WTC11 (cell line): ENCODE measurements at regions not wholly inside any gene's neighbourhood (a gene's known extent, or its start where the extent isn't known, plus 50 kb on each side); places are given as distances from the start of the nearest gene placed in this dataset.

Source experiments
- ATAC-seq: fragments of 200-7000 bp; cut with Tn5 transposase; 2 replicates; pipeline ENCODE4 v1.10.0; 2021; ENCODE audit warnings: mild to moderate bottlenecking, moderate library complexity
- CTCF ChIA-PET: fragments of 300-600 bp; sonication (Branson Sonifier 250); formaldehyde crosslinking; loops from one replicate; lab custom pipeline; 2021; ENCODE audit warnings: antibody characterized with exemption; lab: Charles Lee
- POLR2A ChIA-PET: fragments of 350-600 bp; sonication (Branson Sonifier 250); formaldehyde crosslinking; loops from one replicate; lab custom pipeline; 2021; ENCODE audit warnings: antibody characterized with exemption; lab: Charles Lee
- DNase-seq: peaks from one replicate; pipeline ENCODE4 v3.0.0; 2021; ENCODE audit warnings: low spot score
- H3K27ac Mint-ChIP-seq: 2 replicates; pipeline ENCODE4 v1.8.0; 2021; ENCODE audit warnings: mixed read lengths
- H3K27me3 Mint-ChIP-seq: 2 replicates; pipeline ENCODE4 v1.8.0; 2021; ENCODE audit warnings: low read depth, mild to moderate bottlenecking, moderate library complexity, mixed read lengths
- H3K36me3 Mint-ChIP-seq: 2 replicates; pipeline ENCODE4 v1.8.0; 2021; ENCODE audit warnings: mixed read lengths
- H3K4me1 Mint-ChIP-seq: 2 replicates; pipeline ENCODE4 v1.8.0; 2022; ENCODE audit warnings: mixed read lengths
- H3K4me3 Mint-ChIP-seq: 2 replicates; pipeline ENCODE4 v1.8.0; 2021; ENCODE audit warnings: mild to moderate bottlenecking, moderate library complexity, mixed read lengths
- H3K9me3 Mint-ChIP-seq: 2 replicates; pipeline ENCODE4 v1.8.0; 2021; ENCODE audit warnings: mixed read lengths
- AFF4 ChIP-seq: sonication (generic); formaldehyde crosslinking; IDR thresholded peaks from 2 replicates; pipeline ENCODE4 v1.8.1; 2023; ENCODE audit warnings: mild to moderate bottlenecking, missing genetic modification reagents, borderline replicate concordance
- AR ChIP-seq: fragments of 250-450 bp; sonication (Bioruptor Pico); IDR thresholded peaks from 2 replicates; pipeline ENCODE4 v1.9.0; 2021; ENCODE audit warnings: mild to moderate bottlenecking
- E2F4 ChIP-seq: sonication (generic); formaldehyde crosslinking; IDR thresholded peaks from 2 replicates; pipeline ENCODE4 v1.8.1; 2022; ENCODE audit warnings: low read depth, mild to moderate bottlenecking, moderate library complexity, missing genetic modification reagents, borderline replicate concordance
- ETV6 ChIP-seq: sonication (generic); formaldehyde crosslinking; IDR thresholded peaks from 2 replicates; pipeline ENCODE4 v1.8.1; 2022; ENCODE audit warnings: mild to moderate bottlenecking, missing genetic modification reagents
- HMGA2 ChIP-seq: fragments of 250-450 bp; sonication (Bioruptor Pico); IDR thresholded peaks from 2 replicates; pipeline ENCODE4 v1.4.0; 2021; ENCODE audit warnings: mild to moderate bottlenecking, moderate library complexity
- NFE2L1 ChIP-seq: sonication (generic); formaldehyde crosslinking; IDR thresholded peaks from 2 replicates; pipeline ENCODE4 v1.8.1; 2023; ENCODE audit warnings: missing genetic modification reagents
- NFYB ChIP-seq: sonication (generic); formaldehyde crosslinking; conservative IDR thresholded peaks from 2 replicates; pipeline ENCODE4 v1.8.0; 2022; ENCODE audit warnings: low read depth, missing genetic modification reagents
- STAT6 ChIP-seq: sonication (generic); formaldehyde crosslinking; conservative IDR thresholded peaks from 2 replicates; pipeline ENCODE4 v1.8.1; 2023; ENCODE audit warnings: mild to moderate bottlenecking, low read depth, missing genetic modification reagents, moderate library complexity
- ZNF138 ChIP-seq: sonication (generic); formaldehyde crosslinking; conservative IDR thresholded peaks from 2 replicates; pipeline ENCODE4 v1.8.1; 2022; ENCODE audit warnings: mild to moderate bottlenecking, moderate library complexity, missing genetic modification reagents
- ZNF232 ChIP-seq: sonication (generic); formaldehyde crosslinking; IDR thresholded peaks from 2 replicates; pipeline ENCODE4 v1.8.0; 2022; ENCODE audit warnings: mild to moderate bottlenecking, missing genetic modification reagents
- TF ChIP-seq, protein P1 (sequence below): sonication (generic); formaldehyde crosslinking; IDR thresholded peaks from 2 replicates; pipeline ENCODE4 v1.8.0; 2023; ENCODE audit warnings: mild to moderate bottlenecking, missing genetic modification reagents
- TF ChIP-seq, protein P2 (sequence below): sonication (generic); formaldehyde crosslinking; IDR thresholded peaks from 2 replicates; pipeline ENCODE4 v1.8.0; 2022; ENCODE audit warnings: mild to moderate bottlenecking, missing genetic modification reagents
- TF ChIP-seq, protein P3 (sequence below): sonication (generic); formaldehyde crosslinking; IDR thresholded peaks from 2 replicates; pipeline ENCODE4 v1.8.0; 2022; ENCODE audit warnings: mild to moderate bottlenecking, missing genetic modification reagents
- TF ChIP-seq, protein P4 (sequence below): sonication (generic); formaldehyde crosslinking; IDR thresholded peaks from 2 replicates; pipeline ENCODE4 v1.8.0; 2023; ENCODE audit warnings: missing genetic modification reagents, mild to moderate bottlenecking, borderline replicate concordance

DNA sequence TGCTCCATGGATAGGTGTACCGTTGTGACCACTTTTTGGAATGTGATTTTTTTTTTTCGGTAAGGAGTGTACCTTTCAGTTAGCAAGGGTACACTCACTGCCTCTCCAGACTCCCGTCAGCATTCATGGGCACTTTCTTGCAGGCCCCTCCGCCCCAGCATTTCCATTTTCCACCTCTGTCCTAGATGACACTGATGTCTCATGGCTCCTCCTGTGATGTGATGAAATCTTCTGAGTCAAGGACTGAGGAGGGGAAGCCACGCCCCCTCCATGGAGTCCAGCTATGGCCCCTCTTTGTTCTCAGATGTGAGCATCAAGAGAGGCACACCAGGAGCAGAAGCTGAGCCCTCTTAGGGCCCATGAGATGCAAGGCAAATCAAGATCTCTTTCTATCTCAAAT is 61.8 kb downstream of the CTSL start:
- peaks cover 7% of the 10 kb centered on the region for H3K27me3 Mint-ChIP-seq
- no peaks in the 10 kb centered on the region for H3K36me3 Mint-ChIP-seq
- no peaks in the 10 kb centered on the region for H3K4me1 Mint-ChIP-seq
- no peak for ATAC-seq
- 0 out of 2 replicates have a peak, but pooled peaks cover 3% of the 10 kb centered on the region for H3K9me3 Mint-ChIP-seq
- DNase-seq: no peak
- POLR2A ChIA-PET: no interaction called here
- TF ChIP-seq NFYB (CRISPR knock-in tag) (no peak), ZNF232 (CRISPR knock-in tag) (no peak), ZNF138 (CRISPR knock-in tag) (no peak), STAT6 (CRISPR knock-in tag) (no peak), NFE2L1 (no peak), AFF4 (no peak), AR (CRISPR knock-in tag) (no peak)
- TF ChIP-seq, protein P1, sequence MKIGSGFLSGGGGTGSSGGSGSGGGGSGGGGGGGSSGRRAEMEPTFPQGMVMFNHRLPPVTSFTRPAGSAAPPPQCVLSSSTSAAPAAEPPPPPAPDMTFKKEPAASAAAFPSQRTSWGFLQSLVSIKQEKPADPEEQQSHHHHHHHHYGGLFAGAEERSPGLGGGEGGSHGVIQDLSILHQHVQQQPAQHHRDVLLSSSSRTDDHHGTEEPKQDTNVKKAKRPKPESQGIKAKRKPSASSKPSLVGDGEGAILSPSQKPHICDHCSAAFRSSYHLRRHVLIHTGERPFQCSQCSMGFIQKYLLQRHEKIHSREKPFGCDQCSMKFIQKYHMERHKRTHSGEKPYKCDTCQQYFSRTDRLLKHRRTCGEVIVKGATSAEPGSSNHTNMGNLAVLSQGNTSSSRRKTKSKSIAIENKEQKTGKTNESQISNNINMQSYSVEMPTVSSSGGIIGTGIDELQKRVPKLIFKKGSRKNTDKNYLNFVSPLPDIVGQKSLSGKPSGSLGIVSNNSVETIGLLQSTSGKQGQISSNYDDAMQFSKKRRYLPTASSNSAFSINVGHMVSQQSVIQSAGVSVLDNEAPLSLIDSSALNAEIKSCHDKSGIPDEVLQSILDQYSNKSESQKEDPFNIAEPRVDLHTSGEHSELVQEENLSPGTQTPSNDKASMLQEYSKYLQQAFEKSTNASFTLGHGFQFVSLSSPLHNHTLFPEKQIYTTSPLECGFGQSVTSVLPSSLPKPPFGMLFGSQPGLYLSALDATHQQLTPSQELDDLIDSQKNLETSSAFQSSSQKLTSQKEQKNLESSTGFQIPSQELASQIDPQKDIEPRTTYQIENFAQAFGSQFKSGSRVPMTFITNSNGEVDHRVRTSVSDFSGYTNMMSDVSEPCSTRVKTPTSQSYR (CRISPR knock-in tag): no peak
- TF ChIP-seq, protein P2, sequence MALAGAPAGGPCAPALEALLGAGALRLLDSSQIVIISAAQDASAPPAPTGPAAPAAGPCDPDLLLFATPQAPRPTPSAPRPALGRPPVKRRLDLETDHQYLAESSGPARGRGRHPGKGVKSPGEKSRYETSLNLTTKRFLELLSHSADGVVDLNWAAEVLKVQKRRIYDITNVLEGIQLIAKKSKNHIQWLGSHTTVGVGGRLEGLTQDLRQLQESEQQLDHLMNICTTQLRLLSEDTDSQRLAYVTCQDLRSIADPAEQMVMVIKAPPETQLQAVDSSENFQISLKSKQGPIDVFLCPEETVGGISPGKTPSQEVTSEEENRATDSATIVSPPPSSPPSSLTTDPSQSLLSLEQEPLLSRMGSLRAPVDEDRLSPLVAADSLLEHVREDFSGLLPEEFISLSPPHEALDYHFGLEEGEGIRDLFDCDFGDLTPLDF: no peak
- TF ChIP-seq, protein P3, sequence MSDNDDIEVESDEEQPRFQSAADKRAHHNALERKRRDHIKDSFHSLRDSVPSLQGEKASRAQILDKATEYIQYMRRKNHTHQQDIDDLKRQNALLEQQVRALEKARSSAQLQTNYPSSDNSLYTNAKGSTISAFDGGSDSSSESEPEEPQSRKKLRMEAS (CRISPR knock-in tag): no peak
- CTCF ChIA-PET: interaction anchor here (1.0 kb wide), 1 partner anchor 17 kb away, joined by 4 read pairs; no protein-coding TSS in a partner anchor
- no peak overlapping the region for H3K4me3 Mint-ChIP-seq
- H3K27ac Mint-ChIP-seq: no peak overlapping the region

- Mint-ChIP-seq H3K4me3 (no peak overlapping the region), H3K9me3 (no peaks in the 10 kb centered on the region), H3K4me1 (no peaks in the 10 kb centered on the region), H3K27ac (no peak overlapping the region), H3K36me3 (no peaks in the 10 kb centered on the region), H3K27me3 (peaks cover 7% of the 10 kb centered on the region)
- ATAC-seq (peak; percentile 84), DNase-seq (no peak)
- CTCF ChIA-PET: interaction anchor here (0.6 to 1.5 kb wide), 8 partner anchors 8 to 450 kb away, joined by 3 to 7 read pairs (median 4); partner anchors contain the start of gene CTSL
- POLR2A ChIA-PET: no interaction called here
- TF ChIP-seq E2F4 (CRISPR knock-in tag) (no peak), HMGA2 (CRISPR knock-in tag) (no peak), ETV6 (no peak), ZNF138 (CRISPR knock-in tag) (no peak)
- TF ChIP-seq, protein P4, sequence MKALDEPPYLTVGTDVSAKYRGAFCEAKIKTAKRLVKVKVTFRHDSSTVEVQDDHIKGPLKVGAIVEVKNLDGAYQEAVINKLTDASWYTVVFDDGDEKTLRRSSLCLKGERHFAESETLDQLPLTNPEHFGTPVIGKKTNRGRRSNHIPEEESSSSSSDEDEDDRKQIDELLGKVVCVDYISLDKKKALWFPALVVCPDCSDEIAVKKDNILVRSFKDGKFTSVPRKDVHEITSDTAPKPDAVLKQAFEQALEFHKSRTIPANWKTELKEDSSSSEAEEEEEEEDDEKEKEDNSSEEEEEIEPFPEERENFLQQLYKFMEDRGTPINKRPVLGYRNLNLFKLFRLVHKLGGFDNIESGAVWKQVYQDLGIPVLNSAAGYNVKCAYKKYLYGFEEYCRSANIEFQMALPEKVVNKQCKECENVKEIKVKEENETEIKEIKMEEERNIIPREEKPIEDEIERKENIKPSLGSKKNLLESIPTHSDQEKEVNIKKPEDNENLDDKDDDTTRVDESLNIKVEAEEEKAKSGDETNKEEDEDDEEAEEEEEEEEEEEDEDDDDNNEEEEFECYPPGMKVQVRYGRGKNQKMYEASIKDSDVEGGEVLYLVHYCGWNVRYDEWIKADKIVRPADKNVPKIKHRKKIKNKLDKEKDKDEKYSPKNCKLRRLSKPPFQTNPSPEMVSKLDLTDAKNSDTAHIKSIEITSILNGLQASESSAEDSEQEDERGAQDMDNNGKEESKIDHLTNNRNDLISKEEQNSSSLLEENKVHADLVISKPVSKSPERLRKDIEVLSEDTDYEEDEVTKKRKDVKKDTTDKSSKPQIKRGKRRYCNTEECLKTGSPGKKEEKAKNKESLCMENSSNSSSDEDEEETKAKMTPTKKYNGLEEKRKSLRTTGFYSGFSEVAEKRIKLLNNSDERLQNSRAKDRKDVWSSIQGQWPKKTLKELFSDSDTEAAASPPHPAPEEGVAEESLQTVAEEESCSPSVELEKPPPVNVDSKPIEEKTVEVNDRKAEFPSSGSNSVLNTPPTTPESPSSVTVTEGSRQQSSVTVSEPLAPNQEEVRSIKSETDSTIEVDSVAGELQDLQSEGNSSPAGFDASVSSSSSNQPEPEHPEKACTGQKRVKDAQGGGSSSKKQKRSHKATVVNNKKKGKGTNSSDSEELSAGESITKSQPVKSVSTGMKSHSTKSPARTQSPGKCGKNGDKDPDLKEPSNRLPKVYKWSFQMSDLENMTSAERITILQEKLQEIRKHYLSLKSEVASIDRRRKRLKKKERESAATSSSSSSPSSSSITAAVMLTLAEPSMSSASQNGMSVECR (CRISPR knock-in tag): no peak
These were observed 66.9 kb downstream of the CTSL start for GRCh38 chr9:87792831-87793288.
